Kidney capillary endothelial cell (primary cell): ENCODE measurements at regions not wholly inside any gene's neighbourhood (a gene's known extent, or its start where the extent isn't known, plus 50 kb on each side); places are given as distances from the start of the nearest gene placed in this dataset.
"Not testable (repeated sequence)": the region's sequence is repeated elsewhere in the genome, so short reads cannot be mapped to it uniquely, and the experiment has no call there.

Experiments
- DNase-seq: peaks from one replicate; pipeline ENCODE4 v3.0.0-alpha.2; 2018; ENCODE audit warnings: low spot score

- not testable (repeated sequence) for DNase-seq
Measured at GRCh38 chr2:156254637-156255067, 77.9 kb downstream of the NR4A2 start.

- no peak for DNase-seq
Measured at GRCh38 chr2:156253765-156254164, 78.8 kb downstream of the NR4A2 start.

GRCh38 chr2:156242874-156243273 is 89.6 kb downstream of the NR4A2 start:
- no peak for DNase-seq

- DNase-seq: no peak
Measured at GRCh38 chr2:156237558-156237957, 95.0 kb downstream of the NR4A2 start.

- no peak for DNase-seq
Measured at GRCh38 chr2:156229724-156230362, 102.7 kb downstream of the NR4A2 start.

GRCh38 chr2:156223328-156223727 is 109.2 kb downstream of the NR4A2 start:
- DNase-seq: not testable (repeated sequence)

- DNase-seq: no peak
Measured at GRCh38 chr2:156221703-156222102, 110.8 kb downstream of the NR4A2 start.

GRCh38 chr2:156219491-156220100 is 112.9 kb downstream of the NR4A2 start:
- no peak for DNase-seq

GRCh38 chr2:156215656-156216055 is 116.9 kb downstream of the NR4A2 start:
- no peak for DNase-seq

GRCh38 chr2:156211318-156211717 is 121.2 kb downstream of the NR4A2 start:
- no peak for DNase-seq

- DNase-seq: no peak
Measured at GRCh38 chr2:156206355-156206754, 126.2 kb downstream of the NR4A2 start.

GRCh38 chr2:156199588-156199987 is 132.9 kb downstream of the NR4A2 start:
- no peak for DNase-seq

- no peak for DNase-seq
Measured at GRCh38 chr2:156196031-156196430, 136.5 kb downstream of the NR4A2 start.

GRCh38 chr2:156192468-156192867 is 140.1 kb downstream of the NR4A2 start:
- no peak for DNase-seq

- DNase-seq: no peak
Measured at GRCh38 chr2:156191527-156191926, 141.0 kb downstream of the NR4A2 start.

GRCh38 chr2:156190517-156190916 is 142.0 kb downstream of the NR4A2 start:
- no peak for DNase-seq

- no peak for DNase-seq
Measured at GRCh38 chr2:156189584-156189983, 142.9 kb downstream of the NR4A2 start.

GRCh38 chr2:156189143-156189542 is 143.4 kb downstream of the NR4A2 start:
- DNase-seq: no peak

GRCh38 chr2:156182132-156182531 is 150.4 kb downstream of the NR4A2 start:
- DNase-seq: no peak

GRCh38 chr2:156181208-156181607 is 151.3 kb downstream of the NR4A2 start:
- DNase-seq: no peak

GRCh38 chr2:156177654-156178053 is 154.9 kb downstream of the NR4A2 start:
- no peak for DNase-seq

- no peak for DNase-seq
Measured at GRCh38 chr2:156175946-156176345, 156.6 kb downstream of the NR4A2 start.

GRCh38 chr2:156170929-156171328 is 161.6 kb downstream of the NR4A2 start:
- DNase-seq: no peak

- DNase-seq: no peak
Measured at GRCh38 chr2:156165742-156166141, 166.8 kb downstream of the NR4A2 start.
